HepG2 (cell line): ENCODE measurements at regions not wholly inside any gene's neighbourhood (a gene's known extent, or its start where the extent isn't known, plus 50 kb on each side); places are given as distances from the start of the nearest gene placed in this dataset.

ENCODE experiments used
- ARID2 ChIP-seq: sonication (generic); formaldehyde crosslinking; IDR thresholded peaks from 2 replicates; pipeline ENCODE4 v1.8.1; 2022; ENCODE audit warnings: mild to moderate bottlenecking, missing genetic modification reagents, borderline replicate concordance
- HCFC1 ChIP-seq: fragments of 150-350 bp; IDR thresholded peaks from 2 replicates; pipeline ENCODE4 v1.6.1; 2014; ENCODE audit warnings: low read depth, low read length
- KMT2B ChIP-seq: IDR thresholded peaks from 2 replicates; pipeline ENCODE4 v1.6.1; 2016; ENCODE audit warnings: missing genetic modification reagents, missing compliant biosample characterization
- PAF1 ChIP-seq: IDR thresholded peaks from 2 replicates; pipeline ENCODE4 v1.6.1; 2016; ENCODE audit warnings: missing genetic modification reagents, missing compliant biosample characterization
- SETDB1 ChIP-seq: sonication (generic); formaldehyde crosslinking; IDR thresholded peaks from 2 replicates; pipeline ENCODE4 v1.5.1; 2020; ENCODE audit warnings: missing genetic modification reagents, mild to moderate bottlenecking, borderline replicate concordance
- ZNF10 ChIP-seq: sonication (generic); formaldehyde crosslinking; IDR thresholded peaks from 2 replicates; pipeline ENCODE4 v1.4.0; 2020; ENCODE audit warnings: mild to moderate bottlenecking, low read depth, missing genetic modification reagents, borderline replicate concordance
- ZNF724P ChIP-seq: sonication (generic); formaldehyde crosslinking; IDR thresholded peaks from 2 replicates; pipeline ENCODE4 v1.8.0; 2022; ENCODE audit warnings: missing genetic modification reagents, borderline replicate concordance
- TF ChIP-seq, protein P1 (sequence below): sonication (generic); formaldehyde crosslinking; IDR thresholded peaks from 2 replicates; pipeline ENCODE4 v1.5.0; 2020; ENCODE audit warnings: mild to moderate bottlenecking, missing genetic modification reagents, moderate library complexity

DNA sequence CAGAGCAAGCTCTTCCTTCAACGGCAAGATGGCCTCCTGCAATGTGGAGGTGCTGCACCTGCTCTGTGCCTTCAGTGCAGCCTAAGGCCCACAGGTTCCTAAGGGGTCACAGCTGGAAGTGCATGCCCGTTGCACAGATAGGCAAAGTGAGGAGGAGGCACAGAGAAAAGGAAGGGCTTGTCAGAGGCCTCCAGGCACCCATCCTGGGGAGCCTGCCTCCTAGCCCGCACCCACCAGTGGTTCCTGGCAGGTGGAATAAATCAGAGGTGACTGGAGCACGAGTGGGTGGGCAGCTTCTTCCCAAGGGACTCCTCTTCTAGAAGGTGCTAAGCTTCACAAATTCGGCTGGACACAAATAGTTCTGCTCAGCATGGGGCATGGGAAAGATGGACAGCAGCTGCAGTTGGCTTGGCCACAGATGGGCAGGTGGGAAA, 52.8 kb upstream of the STXBP1 start:
- TF ChIP-seq, protein P1, sequence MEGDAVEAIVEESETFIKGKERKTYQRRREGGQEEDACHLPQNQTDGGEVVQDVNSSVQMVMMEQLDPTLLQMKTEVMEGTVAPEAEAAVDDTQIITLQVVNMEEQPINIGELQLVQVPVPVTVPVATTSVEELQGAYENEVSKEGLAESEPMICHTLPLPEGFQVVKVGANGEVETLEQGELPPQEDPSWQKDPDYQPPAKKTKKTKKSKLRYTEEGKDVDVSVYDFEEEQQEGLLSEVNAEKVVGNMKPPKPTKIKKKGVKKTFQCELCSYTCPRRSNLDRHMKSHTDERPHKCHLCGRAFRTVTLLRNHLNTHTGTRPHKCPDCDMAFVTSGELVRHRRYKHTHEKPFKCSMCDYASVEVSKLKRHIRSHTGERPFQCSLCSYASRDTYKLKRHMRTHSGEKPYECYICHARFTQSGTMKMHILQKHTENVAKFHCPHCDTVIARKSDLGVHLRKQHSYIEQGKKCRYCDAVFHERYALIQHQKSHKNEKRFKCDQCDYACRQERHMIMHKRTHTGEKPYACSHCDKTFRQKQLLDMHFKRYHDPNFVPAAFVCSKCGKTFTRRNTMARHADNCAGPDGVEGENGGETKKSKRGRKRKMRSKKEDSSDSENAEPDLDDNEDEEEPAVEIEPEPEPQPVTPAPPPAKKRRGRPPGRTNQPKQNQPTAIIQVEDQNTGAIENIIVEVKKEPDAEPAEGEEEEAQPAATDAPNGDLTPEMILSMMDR (CRISPR knock-in tag), result no peak
- no peak for TF ChIP-seq ARID2 (CRISPR knock-in tag)
- no peak for TF ChIP-seq PAF1 (CRISPR knock-in tag)
- TF ChIP-seq HCFC1, result no peak
- TF ChIP-seq SETDB1 (CRISPR knock-in tag), result no peak
- TF ChIP-seq ZNF10, result no peak
- no peak for TF ChIP-seq ZNF724P (CRISPR knock-in tag)
- TF ChIP-seq KMT2B (CRISPR knock-in tag), result no peak
